ENCODE measurements at regions not wholly inside any gene's neighbourhood (a gene's known extent, or its start where the extent isn't known, plus 50 kb on each side); places are given as distances from the start of the nearest gene placed in this dataset.

DNA sequence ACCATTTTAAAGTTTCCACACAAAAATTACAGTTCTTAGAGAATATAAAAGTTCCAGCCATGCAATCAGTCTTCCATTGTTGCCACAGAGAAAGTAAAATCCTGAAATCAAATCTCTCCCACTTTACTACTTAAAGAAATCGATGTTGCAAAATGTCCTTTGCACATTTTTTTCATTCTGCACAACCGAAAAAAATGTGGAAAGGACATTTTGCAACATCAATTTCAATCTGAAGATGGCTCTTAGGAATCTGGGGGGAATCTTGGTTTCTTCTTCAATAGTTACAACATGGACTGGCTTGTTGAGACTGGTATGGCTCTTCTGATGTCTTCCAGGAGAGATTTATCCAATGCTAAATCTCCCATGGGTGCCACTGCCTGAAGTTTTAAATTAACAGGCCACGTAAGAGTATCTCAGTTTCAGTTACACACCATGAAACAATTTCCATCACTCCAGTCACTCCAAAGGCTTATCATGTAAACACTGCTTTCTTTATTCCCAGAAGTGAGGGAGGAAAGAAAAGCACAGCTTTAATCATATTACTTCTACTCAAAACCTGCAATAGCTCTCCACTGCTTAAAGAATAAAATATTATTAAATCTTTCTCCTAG, 55.8 kb upstream of the CTNNB1 start:
- DNase-seq (ENCODE audit: low read depth in 2 of 2), result no peak

DNA sequence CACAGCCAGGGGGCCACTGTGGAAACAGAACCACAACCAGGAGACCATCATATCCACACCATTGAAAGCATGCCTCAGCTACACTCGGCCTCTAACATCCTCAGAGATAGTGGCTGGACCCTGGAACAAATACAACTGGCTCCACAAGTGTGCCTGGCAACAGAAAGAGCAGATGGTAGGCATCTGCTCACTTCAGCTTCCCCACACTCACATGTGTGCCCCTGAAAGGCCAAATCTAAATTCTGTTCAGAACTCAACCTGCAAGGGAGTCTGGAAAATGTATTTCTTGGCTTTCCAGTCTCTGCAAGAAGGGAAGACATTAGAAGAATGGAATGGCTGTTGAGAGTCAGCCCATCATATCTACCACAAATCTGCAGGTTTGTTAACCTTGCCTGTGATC, 54.7 kb upstream of the CTNNB1 start:
- DNase-seq (ENCODE audit: low read depth in 2 of 2), result no peak

DNA sequence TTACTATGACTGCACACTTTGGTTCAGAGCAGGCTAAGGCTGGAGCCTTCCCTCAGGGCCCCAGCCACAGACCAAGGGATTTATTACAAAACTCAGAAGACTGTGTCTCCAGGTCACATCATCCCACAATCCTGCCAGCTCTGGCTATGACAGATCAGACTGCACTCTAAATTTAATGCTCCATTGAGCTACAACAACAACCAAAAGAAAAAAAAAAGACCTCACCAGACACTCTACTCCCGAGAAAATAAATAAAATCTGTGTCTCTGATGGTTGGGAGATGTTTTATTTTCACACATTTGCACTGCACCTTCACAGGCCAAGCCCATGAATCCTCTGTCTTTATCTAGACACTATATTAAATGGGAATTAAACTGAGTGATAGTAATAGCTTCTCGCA, 50.8 kb upstream of the CTNNB1 start:
- DNase-seq (ENCODE audit: low read depth in 2 of 2), result no peak

DNA sequence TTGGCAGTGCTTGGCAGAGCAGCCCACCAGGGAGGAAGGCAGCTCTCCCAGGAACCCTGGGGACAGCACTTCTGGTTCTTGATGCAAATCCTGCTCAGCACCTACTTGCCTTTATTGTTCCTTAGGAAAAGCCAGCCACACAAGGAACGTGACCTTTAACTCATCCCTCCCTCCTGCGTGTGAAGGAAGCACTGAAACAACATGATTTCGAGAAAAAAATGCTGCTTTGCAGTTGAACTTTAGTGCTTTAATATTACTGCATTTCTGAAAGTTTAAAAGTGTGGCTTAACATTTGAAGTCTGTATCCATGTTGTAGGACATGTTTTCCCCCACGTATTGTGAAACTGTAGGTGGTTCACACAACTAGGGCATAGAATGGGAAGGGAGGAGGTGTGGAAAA, 50.4 kb upstream of the CTNNB1 start:
- no peak for DNase-seq (ENCODE audit: low read depth in 2 of 2)

Data from stimulated activated CD4-positive, alpha-beta T cell treated with anti-CD3 and anti-CD28 coated beads, Interleukin-1b, Interleukin-23, amount 100 ng/mL, for 1 hour (primary cell).